ENCODE measurements at regions not wholly inside any gene's neighbourhood (a gene's known extent, or its start where the extent isn't known, plus 50 kb on each side); places are given as distances from the start of the nearest gene placed in this dataset.

GRCh38 chr5:159858871-159859270 is 57.4 kb upstream of the ADRA1B start:
- Mint-ChIP-seq H3K4me3 (no peak overlapping the region), H3K36me3 (no peaks in the 10 kb centered on the region)

DNA sequence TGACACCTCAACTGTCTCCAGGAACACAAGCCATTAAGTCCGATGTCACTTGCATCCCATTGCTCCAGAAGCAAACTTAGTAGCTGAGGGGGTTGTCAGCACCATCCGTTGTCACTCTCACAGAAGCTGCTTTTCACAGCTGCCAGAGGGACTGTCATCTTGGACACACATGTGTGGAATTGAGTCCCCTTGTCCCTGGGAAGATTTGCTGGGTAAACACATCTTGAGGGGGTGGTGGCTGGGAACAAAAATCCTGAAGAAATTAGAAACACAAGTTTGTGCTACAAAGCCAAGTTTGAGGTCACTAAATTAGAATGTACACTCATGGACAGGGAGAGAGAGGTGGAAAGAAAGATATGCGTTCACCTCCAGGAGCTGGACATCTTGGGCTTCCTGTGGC is 55.2 kb upstream of the ADRA1B start:
- CTCF ChIA-PET: no interaction called here
- no peak for DNase-seq
- no peak overlapping the region for H3K4me3 Mint-ChIP-seq
- ATAC-seq: no peak
- no peak overlapping the region for H3K27ac Mint-ChIP-seq
- no peaks in the 10 kb centered on the region for H3K4me1 Mint-ChIP-seq
- H3K27me3 Mint-ChIP-seq: peaks cover 21% of the 10 kb centered on the region
- H3K36me3 Mint-ChIP-seq: no peaks in the 10 kb centered on the region
- no peaks in the 10 kb centered on the region for H3K9me3 Mint-ChIP-seq (ENCODE audit: low read depth)

More at GRCh38 chr5:159858871-159859270, 57.4 kb upstream of the ADRA1B start:
- DNase-seq (no peak), ATAC-seq (no peak)
- H3K4me1 Mint-ChIP-seq: no peaks in the 10 kb centered on the region
- H3K27ac Mint-ChIP-seq: no peak overlapping the region
- H3K27me3 Mint-ChIP-seq: peaks cover 15% of the 10 kb centered on the region
- H3K9me3 Mint-ChIP-seq (ENCODE audit: low read depth): no peaks in the 10 kb centered on the region
- CTCF ChIA-PET: no interaction called here

GRCh38 chr5:159864885-159865691 is 51.2 kb upstream of the ADRA1B start:
- no peak overlapping the region for H3K4me3 Mint-ChIP-seq

DNA sequence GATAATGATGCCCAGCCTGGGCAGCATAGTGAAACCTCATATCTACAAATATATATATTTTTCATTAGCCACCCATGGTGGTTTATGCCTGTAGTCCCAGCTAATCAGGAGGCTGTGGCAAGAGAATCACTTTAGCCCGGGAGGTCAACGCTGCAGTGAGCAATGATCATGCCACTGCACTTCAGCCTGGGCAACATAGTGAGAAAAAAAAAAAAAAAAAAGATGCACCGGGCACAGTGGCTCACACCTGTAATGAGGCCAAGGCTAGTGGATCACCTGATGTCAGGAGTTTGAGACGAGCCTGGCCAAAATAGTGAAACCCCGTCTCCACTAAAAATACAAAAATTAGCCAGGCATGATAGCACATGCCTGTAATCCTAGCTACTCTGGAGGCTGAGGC is 50.2 kb upstream of the ADRA1B start:
- Mint-ChIP-seq H3K4me1 (no peaks in the 10 kb centered on the region), H3K36me3 (no peaks in the 10 kb centered on the region), H3K9me3 (ENCODE audit: low read depth) (no peaks in the 10 kb centered on the region), H3K4me3 (no peak overlapping the region), H3K27me3 (peaks cover 31% of the 10 kb centered on the region), H3K27ac (no peak overlapping the region)
- ATAC-seq: no peak
- DNase-seq: no peak
- CTCF ChIA-PET: no interaction called here

More at GRCh38 chr5:159864885-159865691, 51.2 kb upstream of the ADRA1B start:
- Mint-ChIP-seq H3K4me1 (no peaks in the 10 kb centered on the region), H3K9me3 (ENCODE audit: low read depth) (no peaks in the 10 kb centered on the region), H3K27me3 (peaks cover 28% of the 10 kb centered on the region), H3K27ac (no peak overlapping the region), H3K36me3 (no peaks in the 10 kb centered on the region)
- no peak for DNase-seq
- CTCF ChIA-PET: no interaction called here
- no peak for ATAC-seq
